ENCODE measurements at regions not wholly inside any gene's neighbourhood (a gene's known extent, or its start where the extent isn't known, plus 50 kb on each side); places are given as distances from the start of the nearest gene placed in this dataset.

DNA sequence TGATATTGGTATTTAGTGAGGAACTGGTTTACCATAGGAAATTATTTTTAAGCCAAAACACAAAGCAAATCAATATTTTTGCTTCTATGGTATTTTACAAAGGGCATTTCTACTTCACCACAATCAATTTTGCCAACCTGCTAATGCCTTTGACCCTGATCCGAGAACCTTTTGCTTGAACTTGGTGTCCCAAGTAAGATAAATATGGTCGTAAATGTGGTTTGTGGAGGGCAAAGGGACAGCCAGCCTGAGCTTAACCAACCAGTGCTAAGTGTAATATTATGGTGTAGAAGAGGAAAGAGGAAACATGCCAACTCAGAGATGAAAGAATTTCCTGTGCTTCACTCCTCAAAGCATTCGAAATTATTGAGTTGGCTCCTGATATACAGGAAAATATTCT, 148.4 kb downstream of the C3orf38 start:
- TF ChIP-seq POLR2A (IDR thresholded peaks at IDR 0.05; ENCODE audit: low read depth, low read length): no peak
- no peak for TF ChIP-seq POLR2AphosphoS5 (IDR thresholded peaks at IDR 0.05; ENCODE audit: low read depth, low read length)
- TF ChIP-seq PAX5 (IDR thresholded peaks at IDR 0.05; ENCODE audit: insufficient read depth, low read length, severe bottlenecking): no peak
- no peak for TF ChIP-seq TAF1 (IDR thresholded peaks at IDR 0.05; ENCODE audit: low read depth, low read length)
- TF ChIP-seq POU2F2 (IDR thresholded peaks at IDR 0.05; ENCODE audit: low read depth, low read length): no peak

All from GM12891 (cell line).